ENCODE measurements at regions not wholly inside any gene's neighbourhood (a gene's known extent, or its start where the extent isn't known, plus 50 kb on each side); places are given as distances from the start of the nearest gene placed in this dataset.
"Not testable (repeated sequence)": the region's sequence is repeated elsewhere in the genome, so short reads cannot be mapped to it uniquely, and the experiment has no call there.

DNA sequence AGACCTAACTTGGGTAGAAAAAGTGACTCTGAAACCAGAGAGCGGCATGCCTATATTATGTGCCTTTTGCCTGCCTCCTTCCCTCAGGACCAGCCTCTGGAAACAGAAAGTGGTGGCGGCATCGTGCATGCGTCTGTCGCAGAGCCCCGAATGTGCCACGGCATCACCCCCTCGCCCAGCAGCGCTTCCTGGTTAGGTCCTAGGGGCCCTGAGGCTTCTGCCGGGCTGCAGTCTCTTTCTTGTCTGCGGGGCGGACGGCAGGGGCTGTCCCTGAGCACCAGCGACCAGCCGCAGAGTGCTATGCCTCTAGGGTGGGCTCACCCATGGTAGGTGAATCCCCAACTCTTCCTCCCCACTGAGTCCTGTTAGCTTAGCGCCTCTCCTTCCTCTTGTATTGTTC, 68.7 kb downstream of the VSIG4 start:
- DNase-seq (ENCODE audit: low read depth, low spot score) = no peak

DNA sequence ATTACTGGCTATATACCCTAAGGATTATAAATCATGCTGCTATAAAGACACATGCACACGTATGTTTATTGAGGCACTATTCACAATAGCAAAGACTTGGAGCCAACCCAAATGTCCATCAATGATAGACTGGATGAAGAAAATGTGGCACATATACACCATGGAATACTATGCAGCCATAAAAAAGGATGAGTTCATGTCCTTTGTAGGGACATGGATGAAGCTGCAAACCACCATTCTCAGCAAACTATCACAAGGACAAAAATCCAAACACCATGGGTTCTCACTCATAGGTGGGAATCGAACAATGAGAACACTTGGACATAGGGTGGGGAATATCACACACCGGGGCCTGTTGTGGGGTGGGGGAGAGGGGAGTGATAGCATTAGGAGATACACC, 72.7 kb downstream of the VSIG4 start:
- DNase-seq (ENCODE audit: low read depth, low spot score) = not testable (repeated sequence)

DNA sequence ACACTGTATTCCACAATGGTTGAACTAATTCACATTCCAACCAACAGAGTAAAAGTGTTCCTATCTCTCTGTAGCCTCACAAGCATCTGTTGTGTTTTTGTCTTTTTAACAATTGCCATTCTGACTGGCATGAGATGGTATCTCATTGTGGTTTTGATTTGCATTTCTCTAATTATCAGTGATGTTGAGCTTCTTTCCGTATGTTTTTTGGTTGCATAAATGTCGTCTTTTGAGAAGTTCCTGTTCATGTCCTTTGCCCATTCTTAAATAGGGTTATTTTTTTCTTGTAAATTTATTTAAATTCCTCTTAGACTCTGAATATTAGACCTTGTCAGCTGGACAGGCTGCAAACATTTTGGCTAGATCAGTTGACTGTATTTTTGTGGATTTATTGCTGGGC, 78.2 kb downstream of the VSIG4 start:
- DNase-seq (ENCODE audit: low read depth, low spot score) = no peak

DNA sequence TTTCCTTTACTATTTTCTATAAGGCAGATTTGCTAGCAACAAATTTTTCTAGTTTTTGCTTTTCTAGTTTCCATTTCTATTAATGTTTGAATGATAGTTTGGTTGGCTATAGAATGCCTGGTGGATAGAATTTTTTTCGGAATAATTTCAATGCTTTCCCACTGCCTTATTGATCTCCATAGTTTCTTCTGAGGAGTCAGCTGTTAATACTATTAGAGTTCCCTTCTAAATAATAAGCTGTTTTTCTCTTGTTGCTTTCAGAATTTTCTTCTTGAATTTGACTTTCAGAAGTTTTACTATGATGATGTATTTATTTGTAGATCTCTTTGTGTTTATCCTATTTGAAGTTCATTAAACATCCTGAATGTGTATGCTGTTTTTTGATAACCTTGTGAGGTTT, 91.8 kb downstream of the VSIG4 start:
- no peak for DNase-seq (ENCODE audit: low read depth, low spot score)

DNA sequence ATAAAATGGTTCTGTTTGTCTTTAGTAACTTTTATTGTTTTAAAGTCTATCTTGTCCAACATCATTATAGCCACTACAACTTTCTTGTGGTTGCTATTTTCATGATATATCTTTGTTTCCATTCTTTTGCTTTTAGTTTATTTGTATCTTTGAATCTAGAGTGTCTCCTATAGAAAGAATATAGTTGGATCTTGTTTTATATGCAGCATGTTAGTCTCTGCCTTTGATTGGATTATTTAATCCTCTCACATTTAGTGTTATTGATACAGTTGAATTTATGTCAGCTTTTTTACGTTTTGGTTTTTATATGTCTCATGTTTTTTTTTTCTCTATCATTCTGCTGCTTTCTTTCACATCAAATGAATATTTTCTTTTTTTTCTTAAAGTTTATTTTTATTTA, 98.1 kb downstream of the VSIG4 start:
- DNase-seq (ENCODE audit: low read depth, low spot score) = no peak

DNA sequence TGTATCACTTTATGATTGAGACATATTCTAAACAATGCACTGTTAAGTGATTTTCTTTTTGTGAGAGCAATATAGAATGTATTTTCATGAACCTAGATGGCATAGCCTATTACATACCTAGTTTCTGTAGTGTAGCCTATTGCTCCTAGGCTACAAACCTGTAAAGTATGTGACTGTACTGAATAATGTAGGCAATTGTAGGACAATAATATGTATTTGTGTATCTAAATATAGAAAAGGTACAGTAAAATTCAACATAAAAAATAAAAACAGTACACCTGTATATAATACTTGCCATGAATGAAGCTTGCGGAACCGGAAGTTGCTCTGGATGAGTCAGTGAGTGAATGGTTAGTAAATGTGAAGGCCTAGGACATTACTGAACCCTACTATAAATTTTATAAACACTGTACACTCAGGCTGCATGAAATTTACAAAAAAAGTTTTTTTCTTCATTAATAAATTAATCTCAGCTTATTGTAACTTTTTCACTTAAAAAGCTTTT, 106.7 kb downstream of the VSIG4 start:
- no peak for DNase-seq (ENCODE audit: low read depth, low spot score)

DNA sequence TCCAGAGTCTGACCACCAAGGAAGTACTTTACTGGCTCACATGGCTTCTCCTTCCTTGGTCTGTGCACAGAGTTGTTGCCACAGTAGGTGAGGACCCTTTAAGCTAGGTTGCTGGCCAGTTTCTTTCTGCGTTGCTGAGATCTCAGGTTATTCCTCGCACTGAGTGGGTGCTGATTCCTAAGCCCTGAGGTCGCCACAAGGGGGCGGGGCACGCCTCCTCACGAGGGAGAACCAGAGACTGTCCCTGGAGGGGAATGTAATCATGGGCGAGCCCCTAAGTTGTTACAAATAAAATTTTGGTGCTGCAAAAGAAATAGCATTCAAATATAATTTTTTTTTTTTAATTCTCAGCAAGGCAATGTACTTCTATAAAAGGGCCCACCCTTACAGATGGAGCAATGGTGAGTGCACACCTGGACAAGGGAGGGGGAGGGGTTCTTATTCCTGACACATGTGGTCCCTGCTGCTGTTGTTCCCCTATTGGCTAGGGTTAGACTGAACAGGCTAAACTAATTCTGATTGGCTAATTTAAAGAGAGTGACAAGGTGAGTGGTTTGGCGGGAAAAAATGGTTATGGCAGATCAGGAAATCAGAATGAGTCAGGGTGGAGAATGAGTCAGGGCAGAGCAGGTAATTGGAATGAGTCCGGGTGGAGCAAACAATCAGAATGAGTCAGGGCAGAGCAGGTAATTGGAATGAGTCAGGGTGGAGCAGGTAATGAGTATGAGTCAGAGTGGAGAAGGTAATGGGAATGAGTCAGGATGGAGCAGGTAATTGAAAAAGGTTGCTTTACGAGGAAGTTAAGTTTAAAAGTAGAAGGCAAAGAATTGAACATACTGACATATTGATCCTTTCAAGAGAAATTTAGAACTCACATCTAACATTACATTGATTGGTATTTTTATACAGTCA, 107.5 kb downstream of the VSIG4 start:
- no peak for DNase-seq (ENCODE audit: low read depth, low spot score)

DNA sequence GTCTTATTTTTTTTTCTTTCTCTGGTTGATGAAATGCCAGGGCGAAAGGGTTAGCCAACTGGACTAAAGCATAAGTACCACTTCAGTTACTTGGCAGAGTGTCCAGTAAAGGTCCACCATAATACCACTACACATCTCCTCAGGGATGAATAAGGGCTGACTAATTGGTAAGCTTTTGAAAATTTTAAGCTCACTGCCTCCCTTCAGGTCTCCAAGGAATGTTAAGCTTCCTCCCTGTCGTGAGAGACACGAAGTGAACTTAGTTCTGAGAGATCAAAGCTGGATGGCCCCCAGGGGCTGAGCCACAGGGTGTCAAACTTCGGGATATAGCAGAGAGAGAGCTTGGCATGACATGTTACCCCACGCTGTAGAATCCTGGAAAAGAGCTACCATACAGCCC, 111.4 kb downstream of the VSIG4 start:
- DNase-seq (ENCODE audit: low read depth, low spot score) = no peak

DNA sequence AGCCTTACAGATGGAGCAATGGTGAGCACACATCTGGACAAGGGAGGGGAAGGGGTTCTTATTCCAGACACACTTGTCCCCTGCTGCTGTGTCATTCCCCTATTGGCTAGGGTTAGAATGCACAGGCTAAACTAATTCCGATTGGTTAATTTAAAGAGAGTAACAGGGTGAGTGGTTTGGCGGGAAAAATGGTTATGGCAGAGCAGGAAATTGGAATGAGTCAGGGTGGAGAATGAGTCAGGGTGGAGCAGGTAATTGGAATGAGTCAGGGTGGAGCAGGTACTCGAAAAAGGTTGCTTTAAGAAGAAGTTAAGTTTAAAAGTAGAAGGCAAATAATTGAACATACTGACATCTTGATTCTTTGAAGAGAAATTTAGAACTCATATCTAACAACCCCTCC, 112.5 kb downstream of the VSIG4 start:
- not testable (repeated sequence) for DNase-seq (ENCODE audit: low read depth, low spot score)

DNA sequence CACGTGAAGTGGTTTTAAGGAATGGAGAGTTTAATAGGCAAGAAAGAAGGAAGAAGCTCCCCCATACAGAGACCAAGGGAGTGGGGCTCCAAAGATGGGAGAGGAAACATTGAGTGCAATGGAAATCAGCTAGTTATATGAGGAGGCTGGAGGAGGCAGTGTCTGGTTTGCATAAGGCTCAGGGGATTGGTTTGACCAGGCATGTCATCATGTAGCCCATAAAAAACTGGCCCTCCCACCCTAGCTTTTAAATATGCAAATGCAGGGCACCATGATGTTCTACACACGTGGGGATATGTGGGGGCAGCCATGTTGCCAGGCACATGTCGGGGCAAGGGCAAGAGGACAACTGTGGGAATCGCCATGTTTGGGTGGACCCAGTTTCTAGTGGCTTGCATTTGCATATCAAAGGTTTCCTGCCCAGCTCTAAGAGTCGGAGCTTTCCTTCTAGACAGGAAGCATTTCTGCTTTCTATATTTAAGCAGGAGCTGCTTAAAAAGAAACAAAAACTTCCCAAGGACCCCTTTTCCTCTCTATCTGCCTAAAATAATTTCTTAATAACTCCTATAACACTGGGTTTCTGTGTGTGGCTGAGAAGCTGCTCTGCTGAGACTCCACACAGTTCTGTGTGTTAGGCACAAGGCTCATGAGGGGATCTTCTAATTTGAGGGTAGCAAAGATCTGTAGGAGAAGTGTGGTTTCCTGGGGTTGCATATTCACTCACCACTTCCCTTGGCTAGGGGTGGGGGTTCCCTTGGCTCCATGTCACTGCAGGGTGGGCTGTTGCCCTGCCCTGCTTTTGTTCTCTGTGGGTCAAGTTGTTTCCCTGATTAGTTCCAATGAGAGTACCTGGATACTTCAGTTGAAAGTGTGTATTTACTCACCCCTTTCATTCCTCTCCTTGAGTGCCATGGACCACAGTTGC, 113.5 kb downstream of the VSIG4 start:
- DNase-seq (ENCODE audit: low read depth, low spot score) = no peak

DNA sequence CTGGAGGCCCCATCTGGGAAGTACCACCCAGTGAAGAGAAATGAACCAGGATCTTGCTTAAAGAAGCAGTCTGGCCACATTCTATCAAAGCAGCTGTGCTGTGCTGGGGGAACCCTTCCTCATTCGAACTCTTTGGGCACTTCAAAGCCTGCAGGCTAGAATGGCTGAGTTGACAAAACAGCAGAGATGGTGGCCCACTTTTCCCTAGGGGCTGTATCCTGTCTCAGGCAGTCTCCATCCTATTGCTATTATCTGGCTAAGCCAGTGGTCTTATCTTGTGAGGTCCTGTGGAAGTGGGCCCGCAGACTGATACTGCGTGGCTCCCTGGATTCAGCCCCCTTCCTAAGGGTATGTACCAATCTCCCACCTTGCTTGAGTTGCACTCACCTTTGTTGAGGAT, 114.3 kb downstream of the VSIG4 start:
- DNase-seq (ENCODE audit: low read depth, low spot score) = no peak

DNA sequence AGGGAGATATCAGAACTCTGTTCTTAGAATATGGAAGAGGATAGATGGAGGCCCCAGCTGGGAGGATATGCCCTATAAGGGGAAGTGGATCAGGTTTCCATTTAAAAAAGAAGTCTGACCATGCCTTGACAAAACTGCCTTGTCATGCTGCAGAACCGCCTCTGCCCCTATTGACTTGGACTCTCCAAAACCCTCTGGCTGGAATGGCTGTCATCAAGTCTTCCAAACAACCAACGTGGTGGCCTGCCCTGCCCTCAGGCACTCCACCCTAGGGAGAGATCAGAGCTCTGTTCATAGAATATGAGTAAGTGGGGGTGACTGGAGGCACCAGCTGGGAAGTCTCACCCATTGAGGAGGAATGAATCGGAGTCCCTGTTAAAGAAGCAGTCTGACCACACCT, 114.9 kb downstream of the VSIG4 start:
- DNase-seq (ENCODE audit: low read depth, low spot score) = no peak

DNA sequence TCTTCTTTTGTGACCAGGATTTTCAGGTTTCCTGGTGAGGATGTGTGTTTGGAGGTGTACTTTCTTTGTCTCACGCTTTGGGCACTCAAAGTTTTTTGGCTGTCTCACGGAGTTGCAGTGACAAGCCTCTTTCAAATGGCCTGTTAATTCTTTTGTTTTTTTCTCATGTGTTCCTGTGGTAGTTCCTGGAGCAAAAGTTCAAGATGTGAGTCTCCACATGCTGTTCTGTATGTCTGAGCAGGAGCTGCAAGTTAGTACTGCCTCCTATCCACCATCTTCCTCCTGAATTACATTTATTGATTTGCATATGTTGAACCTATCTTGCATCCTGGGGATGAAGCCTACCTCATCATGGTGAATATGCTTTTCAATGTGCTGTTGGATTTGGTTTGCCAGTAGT, 118.5 kb downstream of the VSIG4 start:
- DNase-seq (ENCODE audit: low read depth, low spot score) = no peak

DNA sequence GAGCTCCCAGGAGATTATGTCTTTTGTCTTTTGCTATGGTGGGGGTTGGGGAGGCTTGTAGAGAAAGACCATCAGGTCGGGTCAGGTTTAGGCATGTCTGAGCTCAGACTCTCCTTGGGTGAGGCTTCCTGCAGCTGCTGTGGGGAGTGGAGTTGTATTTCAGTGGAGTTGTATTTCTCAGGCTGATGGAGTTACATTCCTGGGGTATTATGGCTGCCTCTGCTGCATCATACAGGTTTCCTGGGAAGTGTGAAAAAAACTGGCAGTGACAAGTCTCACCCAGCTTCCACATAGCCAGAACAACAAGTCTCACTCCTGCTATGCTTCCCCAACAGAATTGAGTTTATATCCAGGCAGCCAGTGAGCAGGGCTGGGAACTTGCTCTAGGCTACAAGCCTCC, 119.3 kb downstream of the VSIG4 start:
- DNase-seq (ENCODE audit: low read depth, low spot score) = no peak

DNA sequence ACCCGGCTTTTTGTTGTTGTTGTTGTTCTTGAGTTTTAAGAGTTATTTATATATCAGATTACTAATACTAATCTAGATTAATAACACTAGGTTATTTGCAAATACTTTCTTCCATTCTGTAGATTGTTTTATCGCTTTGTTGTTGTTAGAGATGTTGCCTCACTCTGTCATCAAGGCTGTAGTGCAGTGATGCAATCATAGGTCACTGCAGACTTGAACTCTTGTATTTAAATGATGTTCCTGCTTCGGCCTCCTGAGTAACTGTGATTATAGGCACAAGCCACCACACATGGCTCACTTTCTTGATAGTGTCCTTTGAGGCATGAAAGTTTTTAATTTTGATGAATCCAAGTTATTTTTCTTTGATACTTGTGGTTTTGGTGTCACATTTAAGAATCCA, 129.0 kb downstream of the VSIG4 start:
- DNase-seq (ENCODE audit: low read depth, low spot score) = no peak

DNA sequence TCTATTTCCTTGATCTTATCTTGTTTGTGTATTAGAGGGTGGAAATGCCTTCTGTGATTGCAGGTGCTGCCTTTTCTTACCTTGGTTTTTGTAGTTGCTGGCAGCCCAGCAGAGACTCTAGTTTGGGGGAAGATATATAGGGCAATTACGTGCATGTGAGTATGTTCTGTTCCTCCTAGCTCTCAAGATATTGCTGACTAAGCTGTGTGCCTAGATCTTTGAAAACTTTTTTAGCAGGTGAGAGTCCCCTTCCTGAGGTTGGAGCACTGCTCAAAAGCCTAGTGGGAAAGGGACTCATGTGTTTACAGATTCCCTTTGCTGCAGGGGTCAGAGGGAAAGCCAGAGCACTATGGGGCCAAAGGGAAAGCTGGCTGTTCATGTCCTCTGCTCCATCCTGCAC, 136.1 kb downstream of the VSIG4 start:
- no peak for DNase-seq (ENCODE audit: low read depth, low spot score)

DNA sequence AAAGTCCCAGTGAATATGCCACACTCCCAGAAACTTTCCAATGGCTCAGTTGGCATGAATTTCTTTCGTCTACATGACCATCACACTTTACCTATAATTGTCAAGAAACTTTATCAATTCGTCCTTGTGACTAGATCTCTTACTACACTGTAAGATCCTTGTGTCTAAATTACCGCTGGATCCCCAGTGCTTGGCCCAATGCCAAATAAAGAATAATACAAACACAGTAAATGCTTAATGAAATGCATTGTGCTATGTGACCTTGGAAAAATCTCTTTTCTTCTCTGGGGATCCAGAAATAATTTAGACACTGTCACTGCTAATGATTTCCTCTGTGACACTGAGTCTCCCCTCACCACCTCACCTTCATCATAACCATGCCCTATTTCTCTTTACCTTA, 137.9 kb downstream of the VSIG4 start:
- no peak for DNase-seq (ENCODE audit: low read depth, low spot score)

DNA sequence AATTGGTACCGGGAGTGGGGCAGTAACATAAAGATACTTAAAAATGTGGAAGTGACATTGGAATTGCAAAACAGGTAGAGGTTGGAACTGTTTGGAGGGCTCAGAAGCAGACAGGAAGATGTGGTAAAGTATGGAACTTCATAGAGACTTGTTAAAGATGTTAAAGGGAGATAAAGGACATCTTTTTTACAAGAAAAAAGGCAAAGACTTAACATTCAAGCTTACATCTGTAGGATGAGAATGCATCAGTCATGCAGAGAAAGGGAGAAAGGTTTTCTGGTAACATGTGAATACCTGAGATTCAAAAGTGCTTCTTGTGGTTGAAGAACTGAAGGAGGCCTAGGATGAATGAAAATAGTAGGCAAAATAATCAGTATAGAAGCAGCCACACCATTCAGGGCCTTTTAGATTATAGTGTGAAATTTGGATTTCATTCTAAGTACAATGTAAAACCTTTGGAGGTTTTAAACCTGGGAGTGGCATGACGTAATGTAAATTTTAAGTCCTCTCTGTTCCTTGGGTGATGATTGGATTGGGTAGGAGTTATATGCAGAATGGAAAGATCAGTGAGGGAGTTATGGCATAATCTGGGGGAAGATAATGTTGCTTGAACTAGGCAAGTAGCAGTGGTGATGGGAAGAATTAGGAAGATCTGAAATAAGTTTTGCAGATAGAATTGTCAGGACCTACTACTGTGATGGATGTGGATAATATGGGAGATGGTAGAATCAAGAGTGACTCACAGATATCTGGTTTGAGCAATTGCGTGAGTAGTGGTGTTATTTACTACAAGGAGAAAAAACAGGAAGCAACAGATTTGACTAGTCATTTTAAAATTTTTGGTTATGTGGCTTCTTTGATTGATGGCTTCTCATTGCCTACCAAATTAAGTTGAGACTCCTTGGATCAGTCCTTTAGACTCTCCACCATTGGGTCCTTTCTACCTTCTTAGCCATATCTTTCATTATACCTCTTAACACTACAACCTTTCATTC, 138.7 kb downstream of the VSIG4 start:
- DNase-seq (ENCODE audit: low read depth, low spot score) = no peak

DNA sequence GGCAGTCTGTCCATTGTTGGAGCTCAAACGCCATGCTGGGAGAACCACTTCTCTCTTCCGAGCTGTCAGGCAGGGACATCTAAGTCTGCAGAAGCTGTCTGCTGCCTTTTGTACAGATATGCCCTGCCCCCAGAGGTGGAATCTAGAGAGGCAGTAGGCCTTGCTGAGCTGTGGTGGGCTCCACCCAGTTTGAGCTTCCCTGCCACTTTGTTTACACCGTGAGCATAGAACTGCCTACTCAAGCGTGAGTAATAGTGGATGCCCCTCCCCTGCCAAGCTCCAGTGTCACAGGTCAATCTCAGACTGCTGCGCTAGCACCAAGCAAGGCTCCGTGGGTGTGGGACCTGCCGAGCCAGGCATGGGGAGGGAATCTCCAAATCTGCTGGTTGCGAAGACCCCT, 145.7 kb downstream of the VSIG4 start:
- DNase-seq (ENCODE audit: low read depth, low spot score) = no peak

DNA sequence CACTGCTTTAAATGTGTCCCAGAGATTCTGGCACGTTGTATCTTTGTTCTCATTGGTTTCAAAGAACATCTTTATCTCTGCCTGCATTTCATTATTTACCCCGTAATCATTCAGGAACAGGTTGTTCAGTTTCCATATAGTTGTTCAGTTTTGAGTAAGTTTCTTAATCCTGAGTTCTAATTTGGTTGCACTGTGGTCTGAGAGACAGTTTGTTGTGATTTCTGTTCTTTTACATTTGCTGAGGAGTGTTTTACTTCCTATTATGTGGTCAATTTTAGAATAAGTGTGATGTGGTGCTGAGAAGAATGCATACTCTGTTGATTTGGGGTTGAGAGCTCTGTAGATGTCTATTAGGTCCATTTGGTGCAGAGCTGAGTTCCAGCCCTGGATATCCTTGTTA, 148.1 kb downstream of the VSIG4 start:
- not testable (repeated sequence) for DNase-seq (ENCODE audit: low read depth, low spot score)

DNA sequence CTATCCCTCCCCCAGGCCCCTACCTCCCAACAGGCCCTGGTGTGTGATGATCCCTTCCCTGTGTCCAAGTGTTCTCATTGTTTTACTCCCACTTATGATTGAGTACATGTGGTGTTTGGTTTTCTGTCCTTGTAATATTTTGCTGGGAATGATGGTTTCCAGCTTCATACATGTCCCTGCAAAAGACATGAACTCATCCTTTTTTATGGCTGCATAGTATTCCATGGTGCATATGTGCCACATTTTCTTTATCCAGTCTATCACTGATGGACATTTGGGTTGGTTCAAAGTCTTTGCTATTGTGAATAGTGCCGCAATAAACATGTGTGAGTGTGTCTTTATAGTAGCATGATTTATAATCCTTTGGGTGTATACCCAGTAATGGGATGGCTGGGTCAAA, 151.7 kb downstream of the VSIG4 start:
- not testable (repeated sequence) for DNase-seq (ENCODE audit: low read depth, low spot score)

Measured in astrocyte of the hippocampus (primary cell).